ENCODE measurements at regions not wholly inside any gene's neighbourhood (a gene's known extent, or its start where the extent isn't known, plus 50 kb on each side); places are given as distances from the start of the nearest gene placed in this dataset.
"Not testable (repeated sequence)": the region's sequence is repeated elsewhere in the genome, so short reads cannot be mapped to it uniquely, and the experiment has no call there.

DNA sequence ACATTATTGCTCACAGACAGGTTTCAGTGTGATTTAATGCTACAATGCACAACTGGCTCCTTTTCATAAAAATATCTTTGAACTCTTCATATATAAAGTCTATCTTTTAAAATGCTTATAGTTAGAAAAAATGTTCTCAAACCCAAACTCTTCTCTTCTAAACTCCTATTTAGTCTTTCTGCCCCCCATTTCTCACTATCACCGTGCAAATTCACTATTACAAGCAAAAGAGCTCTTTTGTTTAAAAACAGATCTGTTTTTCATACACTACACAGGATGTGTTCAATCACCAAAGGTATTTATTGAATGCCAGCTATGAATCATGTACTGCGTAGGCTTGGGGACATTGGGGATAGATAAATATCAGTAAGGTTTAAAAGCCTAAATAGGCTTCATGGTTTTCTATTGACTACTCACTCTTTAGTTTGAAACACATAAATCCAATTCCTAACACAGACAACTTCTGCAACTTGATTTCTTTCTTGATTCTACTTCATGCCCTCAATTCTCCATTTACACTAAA lies 692.3 kb downstream of the C12orf50 start:
- no peak for DNase-seq

DNA sequence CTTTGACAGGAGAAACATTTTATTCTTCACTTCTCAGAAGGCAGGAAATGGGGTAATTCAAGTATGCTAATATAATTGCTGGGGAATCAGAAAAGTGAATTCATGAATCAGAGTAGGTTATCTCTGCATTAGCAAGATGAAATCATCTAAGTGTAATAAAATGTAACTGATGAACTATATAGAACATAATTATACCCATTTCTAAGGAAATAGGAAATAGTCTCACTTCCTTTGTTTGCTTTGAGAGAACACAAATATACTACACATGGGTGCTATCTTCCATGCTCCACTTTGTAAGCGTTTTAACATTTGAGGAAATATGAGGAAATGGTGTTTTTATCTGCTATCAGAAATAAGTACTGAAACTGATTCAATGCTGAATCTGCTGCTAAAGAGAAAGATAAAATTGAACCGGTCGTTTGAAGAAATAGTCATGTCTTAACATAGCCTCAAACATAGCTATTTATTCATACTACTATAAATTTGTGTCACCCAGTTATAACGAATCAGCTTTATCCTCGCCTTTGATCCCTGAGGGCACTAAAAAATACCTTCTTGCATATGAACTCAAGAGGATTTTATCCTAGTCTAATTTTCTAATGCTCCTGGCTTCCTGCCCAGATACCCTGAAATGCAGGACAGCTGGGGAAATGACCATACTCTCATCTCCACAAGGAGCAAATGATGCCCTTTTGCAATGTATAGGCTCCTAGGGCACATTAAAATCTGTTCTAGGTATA lies 696.0 kb downstream of the C12orf50 start:
- DNase-seq, result no peak

DNA sequence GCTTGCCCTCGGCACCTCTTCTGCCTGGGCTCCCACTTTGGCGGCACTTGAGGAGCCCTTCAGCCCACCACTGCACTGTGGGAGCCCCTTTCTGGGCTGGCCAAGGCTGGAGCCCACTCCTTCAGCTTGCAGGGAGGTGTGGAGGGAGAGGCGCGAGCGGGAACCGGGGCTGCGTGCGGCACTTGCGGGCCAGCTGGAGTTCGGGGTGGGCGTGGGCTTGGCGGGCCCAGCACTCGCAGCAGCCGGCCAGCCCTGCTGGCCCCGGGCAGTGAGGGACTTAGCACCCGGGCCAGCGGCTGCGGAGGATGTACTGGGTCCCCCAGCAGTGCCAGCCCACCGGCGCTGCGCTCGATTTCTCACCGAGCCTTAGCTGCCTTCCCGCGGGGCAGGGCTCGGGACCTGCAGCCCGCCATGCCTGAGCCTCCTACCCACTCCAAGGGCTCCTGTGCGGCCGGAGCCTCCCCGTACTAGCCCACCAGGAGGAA lies 699.1 kb downstream of the C12orf50 start:
- DNase-seq, result not testable (repeated sequence)

DNA sequence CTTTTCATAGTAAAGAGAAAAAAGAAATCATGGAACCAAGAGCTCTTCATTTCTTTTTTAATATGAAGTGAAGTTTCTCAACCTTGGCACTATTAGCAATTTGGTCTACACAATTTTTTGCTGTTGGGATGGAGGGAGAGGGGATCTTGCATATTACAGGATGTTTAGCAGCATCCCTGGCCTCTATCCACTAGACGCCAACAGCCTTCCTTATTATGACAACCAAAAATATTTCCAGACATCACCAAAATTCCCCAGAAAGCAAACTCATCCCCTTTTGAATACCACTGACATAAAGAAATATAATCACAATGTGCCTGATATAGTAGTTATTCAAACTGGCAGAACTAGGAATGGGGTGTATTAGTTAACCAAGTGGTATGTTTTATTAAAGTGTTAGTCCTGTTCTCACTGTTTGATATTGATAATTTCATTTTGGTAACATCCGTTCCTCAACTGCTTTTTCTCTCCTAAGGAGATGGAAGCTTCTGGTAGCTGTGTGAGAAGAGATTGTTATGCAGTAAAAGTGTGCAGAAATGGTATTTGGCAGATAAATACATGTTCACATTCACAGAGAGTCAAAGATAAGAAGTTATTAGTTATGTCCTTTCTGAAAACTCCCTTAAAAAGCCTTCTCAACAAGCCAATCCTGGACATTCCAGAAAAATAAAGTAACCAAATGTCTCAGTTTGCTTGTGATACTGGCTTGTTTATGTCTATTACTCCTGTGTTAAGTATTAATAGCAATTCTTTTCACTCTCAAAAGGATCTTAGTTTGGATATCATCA lies 699.9 kb downstream of the C12orf50 start:
- DNase-seq, result no peak

DNA sequence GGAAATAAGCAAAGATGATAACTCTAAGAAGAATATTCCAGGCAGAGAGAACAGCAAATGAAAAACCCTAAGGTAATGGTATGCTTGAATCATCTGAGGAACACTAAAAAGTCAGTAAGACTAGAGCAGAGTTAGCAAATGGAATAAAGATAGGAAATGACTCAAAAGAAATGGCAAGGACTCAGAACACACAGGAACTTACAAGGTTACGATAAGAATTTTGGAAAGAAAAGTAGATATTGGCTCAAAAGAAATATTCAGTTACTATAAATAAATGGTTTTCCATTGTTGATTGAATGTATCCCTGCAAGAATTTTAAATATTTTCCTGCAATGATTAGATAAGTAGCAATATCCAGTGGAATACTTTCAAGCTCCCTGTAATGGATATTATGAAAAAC lies 705.8 kb downstream of the C12orf50 start:
- DNase-seq, result no peak

DNA sequence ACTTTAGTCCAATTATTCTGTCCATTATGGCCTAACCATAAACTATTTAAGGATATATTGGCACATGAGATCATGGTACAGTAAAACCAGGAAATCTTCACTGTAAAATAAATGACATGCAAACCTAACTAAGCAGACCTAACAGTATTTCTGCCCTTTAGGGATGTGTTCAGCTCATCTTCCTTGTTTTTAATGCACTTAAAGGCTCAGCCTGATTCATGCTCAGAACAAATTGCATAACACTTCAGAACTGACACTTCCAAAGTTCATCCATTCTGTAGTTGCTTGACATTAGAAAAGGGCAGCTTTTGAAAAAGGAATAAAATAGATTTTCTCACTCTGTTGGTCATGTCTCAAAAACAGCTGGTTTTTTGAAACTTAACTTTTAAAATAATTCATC lies 708.5 kb downstream of the C12orf50 start:
- DNase-seq, result no peak

DNA sequence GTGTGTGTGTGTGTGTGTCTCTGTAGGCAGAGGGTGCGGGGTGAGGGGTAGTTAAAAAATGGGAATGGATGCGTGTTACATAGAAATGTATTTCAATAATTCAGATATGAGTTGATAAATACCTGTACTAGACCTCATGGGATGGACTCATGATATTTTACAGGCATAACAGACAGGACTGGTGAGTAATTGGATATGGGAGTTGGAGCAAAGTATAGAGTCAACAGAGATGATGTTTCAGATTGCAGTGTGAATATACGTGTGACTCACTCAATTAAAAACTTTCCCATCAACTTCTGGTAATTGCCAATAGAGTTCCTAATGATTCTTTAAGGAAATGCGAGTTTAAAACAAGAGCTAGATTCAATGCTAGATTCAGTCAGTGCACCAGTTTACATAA lies 711.9 kb downstream of the C12orf50 start:
- DNase-seq, result no peak

DNA sequence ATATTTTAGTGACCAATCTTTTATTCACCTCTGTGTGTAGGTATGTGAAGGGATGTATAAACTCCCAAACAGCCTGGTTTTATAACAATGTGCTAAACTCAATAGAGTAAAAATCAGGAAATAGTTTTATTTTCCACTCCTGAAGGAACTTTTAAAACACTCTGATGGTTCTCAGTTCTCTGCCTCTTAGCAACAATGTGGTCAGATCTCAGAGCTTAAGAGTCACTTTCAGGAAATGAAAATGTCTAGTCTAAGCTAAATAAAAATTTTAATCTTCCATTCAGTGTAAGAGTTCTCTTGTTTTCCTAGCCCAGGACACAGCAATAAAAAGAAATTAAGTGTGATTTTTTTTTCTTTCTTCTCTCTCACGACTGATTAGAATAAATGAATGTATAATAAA lies 718.0 kb downstream of the C12orf50 start:
- DNase-seq, result no peak

DNA sequence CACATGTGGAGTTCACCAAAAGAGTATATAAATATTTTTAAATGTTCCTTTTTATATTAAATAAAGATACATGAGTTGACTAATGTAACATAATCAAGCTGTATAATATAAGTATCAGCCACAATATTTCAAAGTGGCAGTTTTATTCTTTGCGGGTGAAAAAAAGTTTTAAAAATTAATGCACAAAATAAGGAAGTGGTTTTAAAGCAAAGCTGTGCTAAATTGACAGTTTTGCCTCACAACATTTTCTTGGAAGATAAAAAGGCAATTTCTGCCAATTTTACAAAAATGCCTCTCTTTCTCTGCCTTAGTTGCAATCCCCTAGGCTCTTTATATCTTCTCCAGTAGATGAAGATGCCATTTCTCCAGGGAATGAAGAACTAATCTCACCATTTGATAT lies 719.1 kb downstream of the C12orf50 start:
- no peak for DNase-seq

DNA sequence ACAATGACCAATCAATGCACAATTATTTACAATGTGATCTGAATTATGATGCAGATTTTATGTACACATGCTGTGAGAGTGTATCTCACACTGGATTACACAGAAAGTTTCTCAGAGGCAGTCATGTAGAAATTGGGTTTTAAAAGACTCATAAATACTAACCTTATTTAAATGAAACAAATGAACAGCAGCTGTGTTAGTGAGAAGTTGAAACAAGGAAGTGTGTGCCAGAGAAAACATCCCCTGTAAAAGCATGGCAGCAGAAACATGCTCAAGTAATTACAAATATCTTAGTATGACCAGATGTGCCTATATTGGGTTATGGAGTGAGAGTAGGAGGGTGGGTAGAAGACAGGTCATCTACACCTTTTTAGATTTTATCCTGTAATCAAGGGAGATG lies 723.7 kb downstream of the C12orf50 start:
- no peak for DNase-seq

DNA sequence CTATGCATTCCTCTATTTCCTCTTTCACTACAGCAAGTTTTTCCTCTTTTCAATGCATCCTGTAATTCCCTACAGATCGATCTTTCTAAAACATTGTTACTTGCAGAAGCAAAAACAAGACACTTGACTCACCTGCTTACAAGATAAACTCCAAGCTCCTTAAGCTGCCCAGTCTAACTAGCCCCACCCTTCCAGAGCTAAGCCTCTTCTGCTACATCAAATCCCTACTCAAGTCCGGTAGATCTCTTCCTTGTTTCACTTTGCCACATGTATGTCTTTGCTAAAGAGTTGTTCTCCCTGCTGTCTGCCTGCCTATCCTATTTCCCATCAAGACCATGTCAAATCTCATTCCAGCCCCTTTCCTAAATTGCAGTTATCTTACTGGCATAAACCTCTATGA lies 724.8 kb downstream of the C12orf50 start:
- DNase-seq, result no peak

DNA sequence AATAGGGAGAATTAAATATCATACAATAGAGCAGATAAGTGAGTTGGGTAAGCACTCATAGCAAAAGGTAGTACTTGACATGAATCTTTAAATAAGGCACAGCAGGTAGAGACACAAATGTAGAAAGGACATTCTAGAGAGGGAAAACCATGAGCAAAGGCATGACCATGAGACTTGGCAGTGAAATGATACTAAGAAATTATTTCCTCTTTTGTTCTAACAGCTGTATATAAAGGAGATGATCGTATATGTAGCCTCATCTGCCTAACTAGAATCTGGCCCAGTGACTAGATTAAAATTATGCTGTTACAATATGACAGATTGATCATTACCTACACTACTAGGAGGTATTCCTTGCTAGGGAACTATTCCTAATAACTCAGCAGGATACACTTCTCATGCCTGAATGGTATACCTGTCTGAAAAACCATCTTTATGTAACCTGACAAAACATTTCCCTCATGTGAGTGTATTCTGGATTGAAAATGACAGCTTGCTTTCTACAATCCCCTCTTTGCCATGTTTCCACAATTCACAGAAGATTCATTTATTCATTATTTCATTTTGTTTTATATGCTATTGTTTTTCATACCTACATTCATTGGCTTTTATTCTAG lies 725.7 kb downstream of the C12orf50 start:
- no peak for DNase-seq

DNA sequence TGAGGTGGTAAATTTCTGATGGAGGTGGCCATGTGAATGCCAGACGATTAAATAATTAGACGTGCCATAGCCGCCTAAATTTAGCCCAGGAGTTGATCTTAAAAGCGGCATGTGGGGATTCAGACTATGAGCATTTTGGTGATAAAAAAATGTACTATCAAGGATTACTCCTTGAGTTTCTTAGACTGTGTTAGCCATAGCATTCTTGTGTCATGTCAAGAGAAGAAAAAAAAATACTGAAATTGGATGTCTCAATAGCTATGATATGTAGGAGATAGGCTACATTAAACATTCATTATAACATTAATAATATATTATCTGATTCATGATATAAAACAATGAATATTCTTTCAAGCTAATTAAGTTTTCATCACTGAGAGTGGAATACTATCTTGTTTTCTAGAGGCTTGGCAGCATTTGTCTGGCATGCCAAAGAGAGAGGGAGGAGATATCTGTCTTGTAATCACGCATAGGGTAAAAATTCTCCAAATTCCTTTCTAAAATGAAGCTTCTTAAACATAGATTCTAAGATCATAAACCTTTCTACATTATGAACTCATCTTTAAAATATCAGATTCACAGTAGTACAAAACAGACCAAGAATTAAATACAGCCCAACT lies 727.0 kb downstream of the C12orf50 start:
- DNase-seq, result no peak

DNA sequence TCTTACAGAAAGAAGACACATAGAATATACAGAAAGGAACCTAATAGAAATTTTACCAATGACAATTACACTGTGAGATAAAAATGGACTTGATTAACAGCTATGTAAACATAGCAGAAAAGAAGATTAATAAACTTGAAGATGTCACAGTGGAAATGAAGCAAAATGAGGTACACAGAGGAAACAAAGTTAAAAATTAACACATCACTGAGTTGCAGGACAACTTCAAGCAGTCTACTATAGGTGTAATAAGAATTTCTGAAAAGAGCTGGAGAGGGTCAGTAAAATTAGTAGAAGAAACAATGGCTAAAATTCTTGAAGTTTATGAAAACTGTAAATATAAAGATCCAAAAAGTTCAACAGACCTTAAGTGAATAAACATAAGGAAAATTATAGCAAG lies 738.7 kb downstream of the C12orf50 start:
- DNase-seq, result no peak

DNA sequence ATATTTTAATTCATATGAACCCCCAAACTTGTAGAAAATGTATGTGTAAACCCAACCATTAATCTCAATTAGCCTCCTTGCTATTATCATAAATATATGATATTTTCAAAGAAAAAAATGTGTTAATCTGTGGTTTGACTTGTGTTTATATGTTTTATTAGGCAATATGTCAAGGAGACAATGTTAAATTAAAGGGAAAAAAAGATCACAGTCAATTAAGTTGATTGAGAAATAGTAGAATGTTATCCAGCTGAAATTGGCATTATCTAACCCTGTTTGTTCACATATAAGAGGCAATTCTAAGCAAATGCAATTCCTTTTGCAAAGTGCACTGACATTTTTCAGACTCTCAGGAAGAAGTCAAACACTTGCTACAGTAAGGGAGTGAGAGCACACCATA lies 745.3 kb downstream of the C12orf50 start:
- no peak for DNase-seq

DNA sequence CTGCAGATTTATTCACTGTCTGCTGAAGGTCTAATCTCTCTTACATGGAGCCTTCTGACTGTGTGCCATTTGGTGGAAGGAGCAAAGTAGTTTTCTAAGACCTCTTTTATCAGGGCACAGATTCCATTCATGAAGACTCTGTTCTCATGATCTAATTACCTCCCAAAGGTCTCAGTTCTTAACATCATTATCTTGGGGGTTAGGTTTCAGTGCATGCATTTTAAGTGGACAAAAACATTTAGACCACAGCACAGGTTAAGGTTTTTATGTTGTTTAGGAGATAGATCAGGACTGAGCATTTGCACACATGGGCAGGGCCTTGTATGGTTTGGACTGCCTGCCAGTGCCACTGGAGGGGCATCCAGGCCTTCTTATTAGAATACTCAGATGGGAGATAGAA lies 746.1 kb downstream of the C12orf50 start:
- DNase-seq, result no peak

DNA sequence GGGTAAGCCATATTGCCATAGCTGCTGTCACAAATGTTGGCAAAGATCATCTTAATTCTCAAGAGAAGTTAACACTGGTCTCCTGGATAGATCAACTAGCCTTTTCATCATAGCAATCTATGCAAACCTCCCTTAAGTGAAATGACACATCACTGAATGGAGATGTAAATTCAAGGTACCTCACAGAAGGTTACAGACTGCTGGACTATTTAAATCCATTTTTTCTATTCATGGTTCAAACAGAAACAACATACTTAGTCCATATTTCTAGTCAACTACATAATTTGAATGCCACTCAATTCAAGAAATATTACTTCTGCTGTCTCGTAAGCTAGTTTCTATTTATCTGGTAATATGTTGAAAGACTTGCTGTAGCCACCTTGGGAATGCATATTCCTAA lies 748.3 kb downstream of the C12orf50 start:
- no peak for DNase-seq

DNA sequence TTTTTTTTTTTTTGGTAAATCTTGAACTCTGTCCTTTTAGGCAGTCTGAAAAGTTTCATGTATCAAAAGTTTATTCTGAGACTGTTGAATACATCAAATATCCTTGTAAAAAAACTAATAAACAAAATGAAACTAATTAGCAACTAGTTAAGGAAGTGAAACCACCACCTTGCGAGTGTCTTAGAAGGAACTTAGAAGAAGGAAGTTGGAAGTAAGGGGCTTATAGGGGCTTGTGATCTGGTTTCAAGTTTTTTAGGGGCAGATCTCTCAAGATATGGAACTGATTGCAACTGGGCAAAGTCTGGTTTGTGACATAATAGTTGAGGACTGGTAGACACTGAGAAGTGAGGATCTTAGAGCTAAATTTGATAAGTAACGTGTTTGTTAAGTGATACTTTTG lies 748.8 kb downstream of the C12orf50 start:
- DNase-seq, result no peak

DNA sequence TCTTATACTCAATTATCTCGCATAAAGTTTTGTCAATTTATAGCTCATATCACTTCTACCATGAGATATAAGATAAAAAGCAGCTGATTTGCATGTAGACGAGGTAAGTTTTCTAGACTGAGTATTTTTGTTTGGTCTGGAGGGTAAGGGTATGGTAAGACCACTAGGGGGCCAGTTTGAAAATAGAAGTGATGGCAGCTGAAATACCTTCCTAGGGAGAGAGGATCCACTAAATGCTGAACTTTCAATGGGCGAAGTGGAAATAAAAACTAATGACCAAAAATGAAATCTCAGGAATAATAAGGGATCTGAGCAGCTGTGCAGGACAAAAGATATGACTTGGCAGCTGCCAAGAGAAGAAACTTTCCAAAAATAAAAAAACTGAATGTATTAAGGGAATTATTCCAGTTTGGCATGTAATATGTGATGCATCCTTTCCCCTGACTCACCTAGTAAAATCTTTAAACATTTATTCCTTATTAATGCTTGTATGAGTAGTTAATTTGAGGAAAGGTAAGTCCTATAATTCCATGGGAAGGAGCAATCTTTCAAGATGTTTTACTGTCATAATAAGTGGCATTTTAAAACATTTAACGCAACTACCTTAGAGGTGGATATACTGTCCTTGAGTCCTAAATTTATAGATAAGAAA lies 754.5 kb downstream of the C12orf50 start:
- DNase-seq, result no peak

DNA sequence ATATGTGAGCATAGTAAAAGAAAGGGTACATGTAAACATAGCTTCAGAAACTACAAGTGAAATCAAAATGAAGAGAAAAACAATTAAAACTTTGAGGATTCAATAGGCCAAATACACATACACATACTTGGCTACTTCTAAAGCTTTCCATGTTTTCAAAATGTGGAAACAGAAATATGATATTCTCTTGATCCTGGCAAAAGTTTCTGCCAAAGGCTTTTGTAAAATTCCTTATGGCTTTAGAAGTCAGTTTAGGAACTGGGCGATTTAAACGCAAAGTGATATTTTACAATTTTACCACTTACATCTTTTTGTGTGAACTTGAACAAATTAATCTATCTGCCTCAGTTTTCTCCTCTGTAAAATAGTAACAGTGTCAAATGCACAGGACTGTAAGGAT lies 756.4 kb downstream of the C12orf50 start:
- no peak for DNase-seq

DNA sequence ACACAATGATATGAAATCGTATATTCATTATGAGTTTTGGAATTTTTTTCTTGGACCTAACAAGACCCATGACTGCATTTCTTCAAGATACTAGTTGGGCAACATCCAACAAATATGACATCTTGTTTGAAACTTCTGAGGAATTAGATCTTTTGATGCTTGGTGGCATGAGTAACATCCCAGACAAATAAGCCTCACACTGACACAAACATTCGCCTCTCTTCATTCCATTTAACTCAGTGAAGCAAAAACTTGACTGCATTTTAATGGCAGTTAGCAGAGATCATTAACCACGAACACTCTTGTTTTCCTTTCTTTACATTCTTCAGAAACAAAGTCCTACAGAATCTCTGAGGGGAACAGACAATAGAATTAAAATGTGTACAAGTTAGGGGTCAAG lies 758.3 kb downstream of the C12orf50 start:
- no peak for DNase-seq

Measured in hypothalamus (tissue), 51 donors.